ENCODE measurements at regions not wholly inside any gene's neighbourhood (a gene's known extent, or its start where the extent isn't known, plus 50 kb on each side); places are given as distances from the start of the nearest gene placed in this dataset.

DNA sequence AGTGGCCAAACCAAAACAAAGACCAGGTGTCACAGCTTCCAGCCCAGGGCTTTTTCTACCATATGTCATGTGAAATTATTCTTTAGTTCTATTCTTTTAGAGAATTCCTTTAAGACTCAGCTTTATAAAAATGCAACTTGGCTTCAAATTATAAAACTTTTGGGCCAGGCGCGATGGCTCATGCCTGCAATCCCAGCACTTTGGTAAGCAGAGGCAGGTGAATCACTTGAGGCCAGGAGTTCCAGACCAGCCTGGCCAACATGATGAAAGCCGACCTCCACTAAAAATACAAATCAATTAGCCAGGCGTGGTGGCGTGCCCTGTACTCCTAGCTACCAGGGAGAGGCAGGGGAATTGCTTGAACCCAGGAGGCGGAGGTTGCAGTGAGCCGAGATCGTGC lies 210.3 kb upstream of the ARG1 start:
- TF ChIP-seq, protein P1, sequence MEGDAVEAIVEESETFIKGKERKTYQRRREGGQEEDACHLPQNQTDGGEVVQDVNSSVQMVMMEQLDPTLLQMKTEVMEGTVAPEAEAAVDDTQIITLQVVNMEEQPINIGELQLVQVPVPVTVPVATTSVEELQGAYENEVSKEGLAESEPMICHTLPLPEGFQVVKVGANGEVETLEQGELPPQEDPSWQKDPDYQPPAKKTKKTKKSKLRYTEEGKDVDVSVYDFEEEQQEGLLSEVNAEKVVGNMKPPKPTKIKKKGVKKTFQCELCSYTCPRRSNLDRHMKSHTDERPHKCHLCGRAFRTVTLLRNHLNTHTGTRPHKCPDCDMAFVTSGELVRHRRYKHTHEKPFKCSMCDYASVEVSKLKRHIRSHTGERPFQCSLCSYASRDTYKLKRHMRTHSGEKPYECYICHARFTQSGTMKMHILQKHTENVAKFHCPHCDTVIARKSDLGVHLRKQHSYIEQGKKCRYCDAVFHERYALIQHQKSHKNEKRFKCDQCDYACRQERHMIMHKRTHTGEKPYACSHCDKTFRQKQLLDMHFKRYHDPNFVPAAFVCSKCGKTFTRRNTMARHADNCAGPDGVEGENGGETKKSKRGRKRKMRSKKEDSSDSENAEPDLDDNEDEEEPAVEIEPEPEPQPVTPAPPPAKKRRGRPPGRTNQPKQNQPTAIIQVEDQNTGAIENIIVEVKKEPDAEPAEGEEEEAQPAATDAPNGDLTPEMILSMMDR (IDR thresholded peaks at IDR 0.05), result no peak
- no peak for TF ChIP-seq ELF4 (CRISPR knock-in tag; IDR thresholded peaks at IDR 0.05; ENCODE audit: low read depth)
- TF ChIP-seq FOXJ3 (CRISPR knock-in tag; IDR thresholded peaks at IDR 0.05; ENCODE audit: borderline replicate concordance), result no peak
- TF ChIP-seq, protein P2, sequence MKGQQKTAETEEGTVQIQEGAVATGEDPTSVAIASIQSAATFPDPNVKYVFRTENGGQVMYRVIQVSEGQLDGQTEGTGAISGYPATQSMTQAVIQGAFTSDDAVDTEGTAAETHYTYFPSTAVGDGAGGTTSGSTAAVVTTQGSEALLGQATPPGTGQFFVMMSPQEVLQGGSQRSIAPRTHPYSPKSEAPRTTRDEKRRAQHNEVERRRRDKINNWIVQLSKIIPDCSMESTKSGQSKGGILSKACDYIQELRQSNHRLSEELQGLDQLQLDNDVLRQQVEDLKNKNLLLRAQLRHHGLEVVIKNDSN (CRISPR knock-in tag; IDR thresholded peaks at IDR 0.05), result no peak
- TF ChIP-seq, protein P3, sequence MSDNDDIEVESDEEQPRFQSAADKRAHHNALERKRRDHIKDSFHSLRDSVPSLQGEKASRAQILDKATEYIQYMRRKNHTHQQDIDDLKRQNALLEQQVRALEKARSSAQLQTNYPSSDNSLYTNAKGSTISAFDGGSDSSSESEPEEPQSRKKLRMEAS (CRISPR knock-in tag; IDR thresholded peaks at IDR 0.05), result no peak
- no peak for TF ChIP-seq CBFB (CRISPR knock-in tag; IDR thresholded peaks at IDR 0.05; ENCODE audit: low read depth)
- no peak for TF ChIP-seq SP1 (CRISPR knock-in tag; conservative IDR thresholded peaks at IDR 0.05)
- no peak for TF ChIP-seq ZNF121 (CRISPR knock-in tag; IDR thresholded peaks at IDR 0.05)
- no peak for TF ChIP-seq NR1H2 (CRISPR knock-in tag; IDR thresholded peaks at IDR 0.05)
- no peak for TF ChIP-seq MXD4 (CRISPR knock-in tag; IDR thresholded peaks at IDR 0.05; ENCODE audit: borderline replicate concordance)
